ENCODE measurements at regions not wholly inside any gene's neighbourhood (a gene's known extent, or its start where the extent isn't known, plus 50 kb on each side); places are given as distances from the start of the nearest gene placed in this dataset.

- Histone ChIP-seq H3K9me3 (ENCODE audit: low read length) (peaks cover 3% of the 10 kb centered on the region), H3K4me2 (ENCODE audit: low read length) (no peak overlapping the region), H2AFZ (ENCODE audit: low read depth, low read length) (no peak overlapping the region), H3K9ac (ENCODE audit: low read length) (no peak overlapping the region), H3K79me2 (replicated peaks; ENCODE audit: insufficient read depth, low read length) (no peaks in the 10 kb centered on the region), H3K9me2 (ENCODE audit: insufficient read depth, low read length) (no peaks in the 10 kb centered on the region), H3K4me3 (ENCODE audit: low read length) (no peak overlapping the region), H3K36me3 (ENCODE audit: insufficient read depth, low read length) (no peaks in the 10 kb centered on the region), H3F3A (ENCODE audit: insufficient read depth, low read length, poor library complexity, severe bottlenecking) (no peaks in the 10 kb centered on the region), H3K27ac (ENCODE audit: low read length) (no peak overlapping the region), H4K20me1 (ENCODE audit: insufficient read depth) (no peaks in the 10 kb centered on the region), H3K27me3 (ENCODE audit: insufficient read depth, low read depth, low read length) (no peaks in the 10 kb centered on the region)
- no peak for TF ChIP-seq CTCF (IDR thresholded peaks at IDR 0.05; ENCODE audit: poor library complexity, severe bottlenecking)
- TF ChIP-seq POLR2AphosphoS5 (IDR thresholded peaks at IDR 0.05): no peak
- no peak for TF ChIP-seq EZH2 (IDR thresholded peaks at IDR 0.05; ENCODE audit: borderline replicate concordance, insufficient read depth, low read length, poor library complexity, severe bottlenecking)
- TF ChIP-seq TAF1 (IDR thresholded peaks at IDR 0.05; ENCODE audit: low read depth): no peak
- no peak for TF ChIP-seq REST (IDR thresholded peaks at IDR 0.05; ENCODE audit: borderline replicate concordance)
- no peak for TF ChIP-seq SMC3 (conservative IDR thresholded peaks at IDR 0.05; ENCODE audit: poor library complexity)
- TF ChIP-seq EP300 (conservative IDR thresholded peaks at IDR 0.05; ENCODE audit: poor library complexity, severe bottlenecking): no peak
- no peak for TF ChIP-seq RAD21 (conservative IDR thresholded peaks at IDR 0.05)
- no peak for TF ChIP-seq MXI1 (conservative IDR thresholded peaks at IDR 0.05; ENCODE audit: poor library complexity, severe bottlenecking)
Measured at GRCh38 chr4:44801384-44801783, 75.0 kb upstream of the GNPDA2 start.

- H3K4me2 ChIP-seq (ENCODE audit: low read length): no peak overlapping the region
- H3K36me3 ChIP-seq (ENCODE audit: insufficient read depth, low read length): no peaks in the 10 kb centered on the region
- no peaks in the 10 kb centered on the region for H3K9me2 ChIP-seq (ENCODE audit: insufficient read depth, low read length)
- H3K79me2 ChIP-seq (replicated peaks; ENCODE audit: insufficient read depth, low read length): no peaks in the 10 kb centered on the region
- H3K27me3 ChIP-seq (ENCODE audit: insufficient read depth, low read depth, low read length): no peaks in the 10 kb centered on the region
- no peaks in the 10 kb centered on the region for H3K9me3 ChIP-seq (ENCODE audit: low read length)
- H3K4me3 ChIP-seq (ENCODE audit: low read length): no peak overlapping the region
- no peak overlapping the region for H2AFZ ChIP-seq (ENCODE audit: low read depth, low read length)
- H3K9ac ChIP-seq (ENCODE audit: low read length): no peak overlapping the region
- no peaks in the 10 kb centered on the region for H4K20me1 ChIP-seq (ENCODE audit: insufficient read depth)
- no peaks in the 10 kb centered on the region for H3F3A ChIP-seq (ENCODE audit: insufficient read depth, low read length, poor library complexity, severe bottlenecking)
- H3K27ac ChIP-seq (ENCODE audit: low read length): no peak overlapping the region
- TF ChIP-seq SMC3 (conservative IDR thresholded peaks at IDR 0.05; ENCODE audit: poor library complexity): no peak
- TF ChIP-seq EP300 (conservative IDR thresholded peaks at IDR 0.05; ENCODE audit: poor library complexity, severe bottlenecking): no peak
- TF ChIP-seq REST (IDR thresholded peaks at IDR 0.05; ENCODE audit: borderline replicate concordance): no peak
- no peak for TF ChIP-seq TAF1 (IDR thresholded peaks at IDR 0.05; ENCODE audit: low read depth)
- TF ChIP-seq EZH2 (IDR thresholded peaks at IDR 0.05; ENCODE audit: borderline replicate concordance, insufficient read depth, low read length, poor library complexity, severe bottlenecking): no peak
- no peak for TF ChIP-seq CTCF (IDR thresholded peaks at IDR 0.05; ENCODE audit: poor library complexity, severe bottlenecking)
- no peak for TF ChIP-seq POLR2AphosphoS5 (IDR thresholded peaks at IDR 0.05)
Measured at GRCh38 chr4:44791831-44792230, 65.5 kb upstream of the GNPDA2 start.
